SK-N-SH treated with all-trans-retinoic acid at 6 μM for 48 hours (cell line): ENCODE measurements at regions not wholly inside any gene's neighbourhood (a gene's known extent, or its start where the extent isn't known, plus 50 kb on each side); places are given as distances from the start of the nearest gene placed in this dataset.

ENCODE experiments used
- ATAC-seq: fragments of 200-7000 bp; cut with Tn5 transposase; 3 replicates; pipeline ENCODE4 v1.9.1; 2020; ENCODE audit warnings: mild to moderate bottlenecking, moderate library complexity
- ARNTL ChIP-seq: fragments of 450-650 bp; formaldehyde crosslinking; IDR thresholded peaks from 2 replicates; pipeline ENCODE4 v1.5.0; 2020; ENCODE audit warnings: low read depth, mild to moderate bottlenecking, moderate library complexity, borderline replicate concordance
- BACH2 ChIP-seq: fragments of 250-450 bp; sonication (Bioruptor Pico); IDR thresholded peaks from 2 replicates; pipeline ENCODE4 v1.9.0; 2021; ENCODE audit warnings: mild to moderate bottlenecking, borderline replicate concordance
- CREB5 ChIP-seq: fragments of 250-450 bp; sonication (Bioruptor Pico); IDR thresholded peaks from 2 replicates; pipeline ENCODE4 v1.5.1; 2020; ENCODE audit warnings: low read depth, mild to moderate bottlenecking, moderate library complexity
- CSDC2 ChIP-seq: fragments of 250-450 bp; sonication (Bioruptor Pico); IDR thresholded peaks from 2 replicates; pipeline ENCODE4 v1.5.0; 2020; ENCODE audit warnings: mild to moderate bottlenecking, moderate library complexity
- CSRNP3 ChIP-seq: fragments of 250-450 bp; sonication (Bioruptor Pico); IDR thresholded peaks from 2 replicates; pipeline ENCODE4 v1.5.1; 2021; ENCODE audit warnings: mild to moderate bottlenecking, moderate library complexity
- ESRRG ChIP-seq: fragments of 250-450 bp; sonication (Bioruptor Pico); IDR thresholded peaks from 2 replicates; pipeline ENCODE4 v1.6.1; 2021; ENCODE audit warnings: mild to moderate bottlenecking
- GLIS3 ChIP-seq: fragments of 250-450 bp; sonication (Bioruptor Pico); IDR thresholded peaks from 2 replicates; pipeline ENCODE4 v1.5.0; 2020; ENCODE audit warnings: mild to moderate bottlenecking, moderate library complexity
- ISL1 ChIP-seq: fragments of 250-450 bp; sonication (Bioruptor Pico); IDR thresholded peaks from 2 replicates; pipeline ENCODE4 v2.1.2; 2022; ENCODE audit warnings: mild to moderate bottlenecking, moderate library complexity
- OSR1 ChIP-seq: fragments of 250-450 bp; sonication (Bioruptor Pico); IDR thresholded peaks from 2 replicates; pipeline ENCODE4 v1.8.0; 2022; ENCODE audit warnings: moderate library complexity, mild to moderate bottlenecking, inconsistent platforms
- PATZ1 ChIP-seq: fragments of 250-450 bp; sonication (Bioruptor Pico); IDR thresholded peaks from 2 replicates; pipeline ENCODE4 v1.8.0; 2020; ENCODE audit warnings: mild to moderate bottlenecking, moderate library complexity, borderline replicate concordance
- POU6F1 ChIP-seq: fragments of 250-450 bp; sonication (Bioruptor Pico); IDR thresholded peaks from 2 replicates; pipeline ENCODE4 v1.8.0; 2021; ENCODE audit warnings: low read depth, mild to moderate bottlenecking, moderate library complexity, borderline replicate concordance
- PPARA ChIP-seq: fragments of 250-450 bp; sonication (Bioruptor Pico); IDR thresholded peaks from 2 replicates; pipeline ENCODE4 v1.5.0; 2020; ENCODE audit warnings: mild to moderate bottlenecking, borderline replicate concordance
- RARB ChIP-seq: fragments of 250-450 bp; sonication (Bioruptor Pico); IDR thresholded peaks from 2 replicates; pipeline ENCODE4 v1.8.0; 2021; ENCODE audit warnings: mild to moderate bottlenecking, moderate library complexity
- TCF4 ChIP-seq: fragments of 250-450 bp; sonication (Bioruptor Pico); IDR thresholded peaks from 2 replicates; pipeline ENCODE4 v1.8.0; 2021; ENCODE audit warnings: mild to moderate bottlenecking, moderate library complexity, borderline replicate concordance
- TSHZ2 ChIP-seq: fragments of 250-450 bp; sonication (Bioruptor Pico); IDR thresholded peaks from 2 replicates; pipeline ENCODE4 v1.5.0; 2020; ENCODE audit warnings: mild to moderate bottlenecking, moderate library complexity
- ZC3H10 ChIP-seq: fragments of 250-450 bp; sonication (Bioruptor Pico); IDR thresholded peaks from 2 replicates; pipeline ENCODE4 v1.5.1; 2021; ENCODE audit warnings: mild to moderate bottlenecking, moderate library complexity
- ZFP3 ChIP-seq: fragments of 250-450 bp; sonication (Bioruptor Pico); IDR thresholded peaks from 2 replicates; pipeline ENCODE4 v1.5.0; 2020; ENCODE audit warnings: mild to moderate bottlenecking, moderate library complexity
- ZFP30 ChIP-seq: fragments of 450-650 bp; formaldehyde crosslinking; IDR thresholded peaks from 2 replicates; pipeline ENCODE4 v1.5.0; 2022; ENCODE audit warnings: mild to moderate bottlenecking, moderate library complexity
- ZNF565 ChIP-seq: fragments of 450-650 bp; formaldehyde crosslinking; conservative IDR thresholded peaks from 2 replicates; pipeline ENCODE4 v1.5.0; 2020; ENCODE audit warnings: low read depth, mild to moderate bottlenecking, moderate library complexity
- ZNF8 ChIP-seq: fragments of 450-650 bp; formaldehyde crosslinking; IDR thresholded peaks from 2 replicates; pipeline ENCODE4 v1.5.0; 2020; ENCODE audit warnings: mild to moderate bottlenecking, moderate library complexity

- no peak for ATAC-seq
- no peak for TF ChIP-seq ZC3H10
- no peak for TF ChIP-seq ISL1 (CRISPR knock-in tag)
- no peak for TF ChIP-seq ARNTL (CRISPR knock-in tag)
- no peak for TF ChIP-seq TSHZ2 (CRISPR knock-in tag)
- no peak for TF ChIP-seq BACH2 (CRISPR knock-in tag)
- TF ChIP-seq OSR1, result no peak
- no peak for TF ChIP-seq ZNF8 (CRISPR knock-in tag)
- no peak for TF ChIP-seq PATZ1 (CRISPR knock-in tag)
- TF ChIP-seq ZFP30 (CRISPR knock-in tag), result no peak
- no peak for TF ChIP-seq CSDC2 (CRISPR knock-in tag)
- no peak for TF ChIP-seq ZNF565
- no peak for TF ChIP-seq RARB
- TF ChIP-seq ZFP3 (CRISPR knock-in tag), result no peak
- TF ChIP-seq TCF4 (CRISPR knock-in tag), result no peak
- TF ChIP-seq GLIS3, result no peak
- no peak for TF ChIP-seq CSRNP3 (CRISPR knock-in tag)
- no peak for TF ChIP-seq CREB5
- no peak for TF ChIP-seq POU6F1 (CRISPR knock-in tag)
Observed at GRCh38 chr12:29961231-29961630, 177.5 kb upstream of the TMTC1 start.

GRCh38 chr12:29960122-29960521 lies 176.4 kb upstream of the TMTC1 start:
- TF ChIP-seq ESRRG (CRISPR knock-in tag) (no peak), CREB5 (no peak), PPARA (CRISPR knock-in tag) (no peak), CSRNP3 (CRISPR knock-in tag) (no peak), CSDC2 (CRISPR knock-in tag) (no peak)
- no peak for ATAC-seq
